IMR-90 (cell line): ENCODE measurements at regions not wholly inside any gene's neighbourhood (a gene's known extent, or its start where the extent isn't known, plus 50 kb on each side); places are given as distances from the start of the nearest gene placed in this dataset.

Experiments
- ATAC-seq: fragments of 200-7000 bp; cut with Tn5 transposase; 2 replicates; pipeline ENCODE4 v1.9.1; 2020; ENCODE audit warnings: low read depth, mild to moderate bottlenecking, moderate library complexity
- BruUV-seq: library from RNA; stranded (reverse); fragments of 400-500 nt; replicated peaks from 2 replicates; lab custom pipeline; 2021; lab: Mats Ljungman, UMichigan
- CTCF ChIA-PET: fragments of 300-600 bp; formaldehyde crosslinking; extraction: SDS; loops from one replicate; lab custom pipeline; 2021; ENCODE audit warnings: antibody characterized with exemption; lab: Yijun Ruan, JAX
- POLR2A ChIA-PET: fragments of 300-600 bp; sonication (Branson Sonifier 250); formaldehyde crosslinking; loops from one replicate; lab custom pipeline; 2022; ENCODE audit warnings: antibody characterized with exemption; ENCODE audit not compliant: unreplicated experiment; lab: Charles Lee
- DNase-seq: peaks from one replicate; pipeline ENCODE4 v3.0.0; 2013
- H2AFZ ChIP-seq: replicated peaks from 2 replicates; pipeline ENCODE3; 2013; ENCODE audit warnings: low read length, mild to moderate bottlenecking; ENCODE audit not compliant: poor library complexity
- H2AK5ac ChIP-seq: 2 replicates; pipeline ENCODE4 v1.6.1; 2013; ENCODE audit warnings: low read depth, low read length, inconsistent platforms
- H2AK9ac ChIP-seq: replicated peaks from 2 replicates; pipeline ENCODE3; 2013; ENCODE audit warnings: mild to moderate bottlenecking, low read depth, low read length, moderate library complexity; ENCODE audit not compliant: poor library complexity
- H2BK120ac ChIP-seq: 2 replicates; pipeline ENCODE4 v1.6.1; 2013; ENCODE audit warnings: low read depth, low read length, inconsistent platforms
- H2BK15ac ChIP-seq: 3 replicates; pipeline ENCODE4 v1.6.1; 2013; ENCODE audit warnings: low read depth, low read length, inconsistent platforms
- H2BK20ac ChIP-seq: 2 replicates; pipeline ENCODE4 v1.6.1; 2013; ENCODE audit warnings: low read depth, mild to moderate bottlenecking, inconsistent platforms, low read length, moderate library complexity
- H2BK5ac ChIP-seq: 2 replicates; pipeline ENCODE4 v1.6.1; 2013; ENCODE audit warnings: mild to moderate bottlenecking, low read depth, low read length, inconsistent platforms; ENCODE audit not compliant: poor library complexity, severe bottlenecking
- H3K14ac ChIP-seq: replicated peaks from 2 replicates; pipeline ENCODE4 v1.6.1; 2013; ENCODE audit warnings: low read depth, low read length, inconsistent platforms
- H3K18ac ChIP-seq: 2 replicates; pipeline ENCODE4 v1.6.1; 2013; ENCODE audit warnings: low read depth, low read length, control low read depth
- H3K23ac ChIP-seq: 2 replicates; pipeline ENCODE4 v1.6.1; 2013; ENCODE audit warnings: low read depth, low read length, inconsistent platforms
- H3K27ac ChIP-seq: 2 replicates; pipeline ENCODE4 v1.5.1; 2013; ENCODE audit warnings: mild to moderate bottlenecking, control low read depth, low read length; ENCODE audit not compliant: insufficient read depth
- H3K27me3 ChIP-seq: 2 replicates; pipeline ENCODE4 v1.6.1; 2013; ENCODE audit warnings: low read length; ENCODE audit not compliant: control insufficient read depth, insufficient read depth
- H3K36me3 ChIP-seq: 2 replicates; pipeline ENCODE4 v1.6.1; 2013; ENCODE audit warnings: low read length, mixed read lengths; ENCODE audit not compliant: control insufficient read depth, insufficient read depth
- H3K4ac ChIP-seq: 2 replicates; pipeline ENCODE4 v1.6.1; 2013; ENCODE audit warnings: low read depth, low read length, inconsistent platforms
- H3K4me1 ChIP-seq: 2 replicates; pipeline ENCODE4 v1.6.1; 2013; ENCODE audit warnings: low read length, mixed read lengths; ENCODE audit not compliant: control insufficient read depth, insufficient read depth
- H3K4me2 ChIP-seq: 2 replicates; pipeline ENCODE4 v1.6.1; 2013; ENCODE audit warnings: low read depth, mild to moderate bottlenecking, control low read depth, low read length, moderate library complexity
- H3K4me3 ChIP-seq: 2 replicates; pipeline ENCODE4 v1.5.1; 2013; ENCODE audit warnings: low read depth, mild to moderate bottlenecking, control low read depth, low read length, moderate library complexity; ENCODE audit not compliant: insufficient read depth
- H3K56ac ChIP-seq: 2 replicates; pipeline ENCODE4 v1.6.1; 2013; ENCODE audit warnings: low read length, inconsistent platforms; ENCODE audit not compliant: insufficient read depth; ENCODE audit errors: extremely low read depth
- H3K79me1 ChIP-seq, 2 experiments: 2 replicates each; pipeline ENCODE4 v1.6.1; 2013; ENCODE audit warnings: low read length in 2 of 2, inconsistent platforms in 1 of 2, low read depth in 1 of 2
- H3K9ac ChIP-seq: 2 replicates; pipeline ENCODE4 v1.6.1; 2013; ENCODE audit warnings: low read depth, low read length, control low read depth
- H3K9me1 ChIP-seq: 2 replicates; pipeline ENCODE4 v1.6.1; 2013; ENCODE audit warnings: low read length, inconsistent platforms; ENCODE audit not compliant: insufficient read depth
- H3K9me3 ChIP-seq: 2 replicates; pipeline ENCODE4 v1.6.1; 2013; ENCODE audit warnings: low read length; ENCODE audit not compliant: control insufficient read depth, insufficient read depth
- H4K20me1 ChIP-seq: 2 replicates; pipeline ENCODE4 v1.6.1; 2013; ENCODE audit warnings: low read length, inconsistent platforms; ENCODE audit not compliant: insufficient read depth
- H4K5ac ChIP-seq: 2 replicates; pipeline ENCODE4 v1.6.1; 2013; ENCODE audit warnings: mild to moderate bottlenecking, low read depth, low read length, control low read depth
- H4K8ac ChIP-seq, 2 experiments: 2 replicates each; pipeline ENCODE4 v1.6.1; 2013; ENCODE audit warnings: low read depth in 2 of 2, low read length in 2 of 2, control low read depth in 1 of 2, inconsistent platforms in 1 of 2
- H4K91ac ChIP-seq: 2 replicates; pipeline ENCODE4 v1.6.1; 2013; ENCODE audit warnings: low read depth, low read length, inconsistent platforms; ENCODE audit not compliant: insufficient read depth
- BHLHE40 ChIP-seq: fragments of 150-350 bp; IDR thresholded peaks from 2 replicates; pipeline ENCODE4 v1.6.1; 2016; ENCODE audit warnings: mild to moderate bottlenecking, low read depth, low read length
- CEBPB ChIP-seq: IDR thresholded peaks from 2 replicates; pipeline ENCODE4 v1.6.1; 2012; ENCODE audit warnings: low read depth, low read length, improper control_type of control experiment
- CHD1 ChIP-seq: IDR thresholded peaks from 2 replicates; pipeline ENCODE4 v1.6.1; 2012; ENCODE audit warnings: low read depth, low read length, improper control_type of control experiment
- MAZ ChIP-seq: IDR thresholded peaks from 2 replicates; pipeline ENCODE4 v1.6.1; 2012; ENCODE audit warnings: low read depth, mild to moderate bottlenecking, low read length, improper control_type of control experiment, moderate library complexity, borderline replicate concordance
- NFE2L2 ChIP-seq: fragments of 150-350 bp; IDR thresholded peaks from 2 replicates; pipeline ENCODE4 v1.6.1; 2016; ENCODE audit warnings: low read depth, mild to moderate bottlenecking, low read length
- RAD21 ChIP-seq: IDR thresholded peaks from 2 replicates; pipeline ENCODE4 v1.6.1; 2012; ENCODE audit warnings: low read length, improper control_type of control experiment
- RCOR1 ChIP-seq: IDR thresholded peaks from 2 replicates; pipeline ENCODE4 v1.6.1; 2012; ENCODE audit warnings: mild to moderate bottlenecking, low read length, improper control_type of control experiment; ENCODE audit not compliant: insufficient replicate concordance
- SMC3 ChIP-seq: fragments of 150-350 bp; IDR thresholded peaks from 2 replicates; pipeline ENCODE4 v1.6.1; 2016; ENCODE audit warnings: low read depth, mild to moderate bottlenecking, antibody characterized with exemption, low read length, moderate library complexity
- WGBS, 2 experiments: methylation state at CpG; one replicate each; pipeline versions ENCODE4 v1.1.5 to v1.1.7; 2013; ENCODE audit warnings: missing lambda C conversion rate in 2 of 2; ENCODE audit not compliant: insufficient read length in 1 of 2; ENCODE audit errors: extremely low coverage in 2 of 2; 5-methylcytosine and 5-hydroxymethylcytosine counted together
- dilution Hi-C: fragments of 300-500 bp; cut with HindIII; formaldehyde crosslinking; loops from one replicate; pipeline ENCODE4 v1.14.3; 2018; ENCODE audit warnings: low sequenced_read_pairs; ENCODE audit not compliant: unreplicated experiment
- in situ Hi-C: fragments of 300-500 bp; cut with MboI; formaldehyde crosslinking; loops from 3 replicates; pipeline ENCODE4 v1.14.3; 2019; ENCODE audit warnings: low sequenced_read_pairs, inconsistent platforms, mixed read lengths
- intact Hi-C: fragments of 100-400 bp; cut with micrococcal nuclease; formaldehyde crosslinking; loops from 2 replicates; pipeline ENCODE4 v1.10.0; 2022
- TF ChIP-seq, protein P1 (sequence below): conservative IDR thresholded peaks from 2 replicates; pipeline ENCODE4 v1.5.1; 2012; ENCODE audit warnings: mild to moderate bottlenecking, low read depth, low read length, improper control_type of control experiment

DNA sequence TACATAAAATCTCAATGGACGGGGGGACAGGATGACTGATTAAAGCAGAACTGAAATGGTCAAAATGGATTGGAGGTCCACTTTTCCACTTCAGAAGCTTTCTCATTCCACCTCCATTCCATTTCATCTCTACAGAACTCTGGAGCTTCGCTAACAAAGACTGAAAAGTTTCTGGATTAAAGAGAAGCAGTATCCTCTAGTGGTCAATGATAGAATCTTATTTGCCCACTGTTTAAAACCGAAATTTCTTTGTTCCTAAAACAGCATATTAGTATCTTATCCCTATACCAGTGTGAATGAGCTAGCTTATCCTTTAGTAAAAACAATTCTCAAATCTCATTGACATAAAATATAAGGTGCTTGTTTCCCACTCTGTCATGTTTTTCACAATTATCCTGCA is 890.6 kb downstream of the KCNT2 start:
- no peak overlapping the region for H2AFZ ChIP-seq
- no peak overlapping the region for H3K4me3 ChIP-seq
- 0 out of 4 replicates have a peak overlapping the region, but pooled peaks of 1 of the 2 experiments have one; percentile 53 for H4K8ac ChIP-seq
- no peaks in the 10 kb centered on the region for H4K20me1 ChIP-seq
- no peak overlapping the region for H4K5ac ChIP-seq
- no peak overlapping the region for H3K23ac ChIP-seq
- H3K4me2 ChIP-seq, result no peak overlapping the region
- H2BK5ac ChIP-seq, result no peak overlapping the region
- H3K27ac ChIP-seq, result no peak overlapping the region
- no peak overlapping the region for H3K18ac ChIP-seq
- no peak overlapping the region; the same call in 1 of the 2 replicates for H3K14ac ChIP-seq
- no peak overlapping the region for H3K9ac ChIP-seq
- H3K27me3 ChIP-seq, result no peaks in the 10 kb centered on the region
- 0 out of 2 replicates have a peak, but pooled peaks cover 2% of the 10 kb centered on the region for H3K4me1 ChIP-seq
- CTCF ChIA-PET, result interaction anchor here (0.6 to 0.9 kb wide), 5 partner anchors 10 to 528 kb away, joined by 3 to 10 read pairs (median 3); no protein-coding TSS in a partner anchor
- H3K9me3 ChIP-seq, result no peaks in the 10 kb centered on the region
- no peak overlapping the region for H3K4ac ChIP-seq
- no peak for TF ChIP-seq BHLHE40
- TF ChIP-seq MAZ, result no peak
- TF ChIP-seq SMC3, result peak; percentile 47
- no peak for TF ChIP-seq RCOR1
- no peak for TF ChIP-seq CHD1
- TF ChIP-seq, protein P1, sequence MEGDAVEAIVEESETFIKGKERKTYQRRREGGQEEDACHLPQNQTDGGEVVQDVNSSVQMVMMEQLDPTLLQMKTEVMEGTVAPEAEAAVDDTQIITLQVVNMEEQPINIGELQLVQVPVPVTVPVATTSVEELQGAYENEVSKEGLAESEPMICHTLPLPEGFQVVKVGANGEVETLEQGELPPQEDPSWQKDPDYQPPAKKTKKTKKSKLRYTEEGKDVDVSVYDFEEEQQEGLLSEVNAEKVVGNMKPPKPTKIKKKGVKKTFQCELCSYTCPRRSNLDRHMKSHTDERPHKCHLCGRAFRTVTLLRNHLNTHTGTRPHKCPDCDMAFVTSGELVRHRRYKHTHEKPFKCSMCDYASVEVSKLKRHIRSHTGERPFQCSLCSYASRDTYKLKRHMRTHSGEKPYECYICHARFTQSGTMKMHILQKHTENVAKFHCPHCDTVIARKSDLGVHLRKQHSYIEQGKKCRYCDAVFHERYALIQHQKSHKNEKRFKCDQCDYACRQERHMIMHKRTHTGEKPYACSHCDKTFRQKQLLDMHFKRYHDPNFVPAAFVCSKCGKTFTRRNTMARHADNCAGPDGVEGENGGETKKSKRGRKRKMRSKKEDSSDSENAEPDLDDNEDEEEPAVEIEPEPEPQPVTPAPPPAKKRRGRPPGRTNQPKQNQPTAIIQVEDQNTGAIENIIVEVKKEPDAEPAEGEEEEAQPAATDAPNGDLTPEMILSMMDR, result peak; percentile 76
- TF ChIP-seq NFE2L2, result no peak
- no peak for TF ChIP-seq CEBPB
- TF ChIP-seq RAD21, result peak; percentile 79
- peak; percentile 90 for ATAC-seq
- no TSS peak for BruUV-seq
- dilution Hi-C loops (no loop called here), in situ Hi-C loops (no loop called here), intact Hi-C loops (no loop called here)
- H3K9me1 ChIP-seq, result no peaks in the 10 kb centered on the region
- DNase-seq, result peak; percentile 61
- H2BK15ac ChIP-seq, result no peak overlapping the region
- no peak overlapping the region for H4K91ac ChIP-seq
- no peak overlapping the region for H2AK9ac ChIP-seq
- POLR2A ChIA-PET, result no interaction called here
- peak overlapping the region; percentile 45; the same call in 1 of the 2 replicates for H2BK120ac ChIP-seq
- WGBS, 2 experiments, result no CpG with 5 or more reads among the region's 3 CpGs
- H3K36me3 ChIP-seq, result no peaks in the 10 kb centered on the region
- H3K56ac ChIP-seq, result no peak overlapping the region
- no peak overlapping the region for H2AK5ac ChIP-seq
- no peak overlapping the region for H2BK20ac ChIP-seq
- no peaks in the 10 kb centered on the region for H3K79me1 ChIP-seq
